ENCODE measurements at regions not wholly inside any gene's neighbourhood (a gene's known extent, or its start where the extent isn't known, plus 50 kb on each side); places are given as distances from the start of the nearest gene placed in this dataset.

DNA sequence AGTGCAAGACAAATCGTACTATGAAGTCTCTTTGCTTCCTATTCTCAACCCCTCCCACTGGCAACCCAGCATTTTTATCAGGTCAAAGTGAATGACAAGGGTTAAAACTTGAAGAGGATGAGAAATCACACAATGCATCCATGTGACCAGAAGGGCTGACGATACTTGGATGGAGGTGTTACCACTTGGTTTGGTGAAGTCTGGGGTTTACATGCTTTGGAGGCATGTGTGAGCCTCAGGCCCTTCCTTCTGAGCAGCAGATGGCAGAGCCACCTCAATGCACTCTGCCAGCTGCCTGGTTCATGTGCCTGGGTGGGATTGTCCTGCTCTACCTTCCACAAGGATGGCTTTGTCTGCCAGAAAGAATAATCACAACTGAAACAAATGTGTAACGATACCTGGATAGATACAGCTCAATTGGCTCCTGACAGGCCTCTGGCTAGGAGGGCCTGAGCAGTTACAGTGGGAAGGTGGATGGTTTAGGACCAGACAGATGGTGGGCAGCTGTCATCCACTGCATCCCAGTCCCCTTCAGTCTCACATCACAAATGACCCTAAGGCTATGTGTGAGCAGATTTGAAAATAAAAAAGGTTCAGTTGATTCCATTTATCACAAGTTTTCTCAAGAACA, 51.5 kb upstream of the CNIH3 start:
- Histone ChIP-seq H2AFZ (ENCODE audit: low read length) (no peak overlapping the region), H3K18ac (ENCODE audit: insufficient read length, low read depth, low read length) (no peak overlapping the region), H4K91ac (ENCODE audit: insufficient read length, low read depth, low read length) (no peak overlapping the region), H2BK5ac (ENCODE audit: insufficient read length, low read length) (no peak overlapping the region), H3K23me2 (ENCODE audit: insufficient read length, low read depth, low read length, poor library complexity, severe bottlenecking) (no peaks in the 10 kb centered on the region), H3T11ph (ENCODE audit: low read length) (no peak overlapping the region), H3K4ac (ENCODE audit: low read depth, low read length) (no peak overlapping the region), H2BK20ac (ENCODE audit: low read depth, low read length, poor library complexity, severe bottlenecking) (no peak overlapping the region), H3K14ac (ENCODE audit: insufficient read depth, low read length) (no peak overlapping the region), H4K5ac (ENCODE audit: insufficient read length, low read depth, low read length) (no peak overlapping the region), H3K79me1 (ENCODE audit: insufficient read depth, low read depth, low read length, poor library complexity, severe bottlenecking) (no peaks in the 10 kb centered on the region), H3K56ac (ENCODE audit: insufficient read length, low read depth, low read length) (no peak overlapping the region), H3K9ac (ENCODE audit: extremely low read depth, insufficient read length, low read length) (no peak overlapping the region), H3K79me2 (ENCODE audit: insufficient read depth, low read length) (no peaks in the 10 kb centered on the region), H4K8ac (replicated peaks; ENCODE audit: insufficient read length, low read depth, low read length) (no peak overlapping the region), H3K4me2 (ENCODE audit: insufficient read depth, insufficient read length, low read length) (no peak overlapping the region), H3K4me1 (ENCODE audit: insufficient read depth, low read length) (no peaks in the 10 kb centered on the region), H2AK5ac (ENCODE audit: insufficient read length, low read length) (no peak overlapping the region), H2BK120ac (ENCODE audit: low read depth, low read length, poor library complexity, severe bottlenecking) (no peak overlapping the region), H3K9me3 (ENCODE audit: control insufficient read depth, low read depth, low read length) (no peaks in the 10 kb centered on the region), H3K23ac (ENCODE audit: insufficient read length, low read depth, low read length) (no peak overlapping the region), H3K27ac (ENCODE audit: insufficient read length, low read depth, low read length) (no peak overlapping the region), H3K27me3 (ENCODE audit: insufficient read depth, low read length) (no peaks in the 10 kb centered on the region), H2BK15ac (ENCODE audit: low read depth, low read length) (no peak overlapping the region), H4K20me1 (ENCODE audit: control insufficient read depth, insufficient read depth, insufficient read length) (no peaks in the 10 kb centered on the region), H2BK12ac (ENCODE audit: insufficient read length, low read depth, low read length) (no peak overlapping the region)
- H3K36me3 Mint-ChIP-seq (ENCODE audit: insufficient read depth in 1 of 3, low read depth in 3 of 3), result peaks cover 7 to 19% (median 13%) of the 10 kb centered on the region in 3 experiments
- DNase-seq, result no peak
- no peak for TF ChIP-seq CTCF (conservative IDR thresholded peaks at IDR 0.05)
- H3K27me3 Mint-ChIP-seq (ENCODE audit: low read depth), result no peaks in the 10 kb centered on the region; the same call in 1 of the 2 replicates
- H3K4me3 Mint-ChIP-seq, result no peak overlapping the region
- peak overlapping the region in 1 of 3 experiments; percentile 48; a peak in 1 of 7 replicates for H3K27ac Mint-ChIP-seq
- WGBS (ENCODE audit: extremely low coverage, insufficient read length, low lambda C conversion rate), result no CpG with 5 or more reads among the region's 3 CpGs
- H3K9me3 Mint-ChIP-seq, result peaks cover 17 to 21% of the 10 kb centered on the region in 2 experiments
- no peaks in the 10 kb centered on the region for H3K4me1 Mint-ChIP-seq

Data from H9 (cell line).